ENCODE measurements at regions not wholly inside any gene's neighbourhood (a gene's known extent, or its start where the extent isn't known, plus 50 kb on each side); places are given as distances from the start of the nearest gene placed in this dataset.

DNA sequence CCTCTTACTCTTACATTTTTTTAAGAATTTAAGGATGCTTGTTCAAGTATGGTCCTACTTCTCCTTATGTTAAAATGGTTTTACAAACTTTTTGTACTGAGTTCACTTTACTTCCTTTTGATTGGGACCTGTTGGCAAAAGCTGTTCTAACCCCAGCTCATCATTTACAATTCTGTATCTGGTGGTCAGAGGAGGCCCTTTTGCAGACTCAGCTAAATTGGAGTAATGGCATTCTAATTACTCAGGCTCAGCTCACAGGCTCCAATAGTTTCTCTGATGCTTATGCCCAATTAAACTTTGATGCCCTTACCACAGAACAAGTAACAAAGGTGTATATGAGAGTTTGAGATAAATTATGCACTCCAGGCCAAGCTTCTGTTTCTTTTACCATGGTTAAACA lies 1632.0 kb downstream of the UQCRFS1 start:
- no peak for DNase-seq (ENCODE audit: low read depth)

Measured in stimulated activated CD8-positive, alpha-beta memory T cell treated with anti-CD3 and anti-CD28 coated beads, Interleukin-12 subunit alpha, Interleukin-12 subunit beta, amount 100 ng/mL, for 1 hour (primary cell).